Liver (tissue), 3 donors: ENCODE measurements at regions not wholly inside any gene's neighbourhood (a gene's known extent, or its start where the extent isn't known, plus 50 kb on each side); places are given as distances from the start of the nearest gene placed in this dataset.

ENCODE experiments used
- EGR1 ChIP-seq, 2 donors: IDR thresholded peaks; 2 replicates each; pipeline ENCODE4 v1.6.1; 2016 to 2018; ENCODE audit warnings: antibody characterized with exemption in 2 of 2, low read depth in 2 of 2
- GABPA ChIP-seq, 2 donors: IDR thresholded peaks in 1 of 2; conservative IDR thresholded peaks in 1 of 2; 2 replicates each; pipeline ENCODE4 v1.6.1; 2016; ENCODE audit warnings: antibody characterized with exemption in 2 of 2, mild to moderate bottlenecking in 1 of 2, moderate library complexity in 1 of 2
- RAD21 ChIP-seq, 2 donors: IDR thresholded peaks; 2 replicates each; pipeline ENCODE4 v1.6.1; 2016; ENCODE audit warnings: antibody characterized with exemption in 2 of 2, mild to moderate bottlenecking in 2 of 2
- SP1 ChIP-seq: IDR thresholded peaks from 2 replicates; pipeline ENCODE4 v1.6.1; 2018; ENCODE audit warnings: antibody characterized with exemption, mild to moderate bottlenecking
- TAF1 ChIP-seq: conservative IDR thresholded peaks from 2 replicates; pipeline ENCODE4 v1.6.1; 2016; ENCODE audit warnings: antibody characterized with exemption, mild to moderate bottlenecking
- TF ChIP-seq, protein P1 (sequence below): fragments of 150-350 bp; IDR thresholded peaks from 2 replicates; pipeline ENCODE4 v1.5.1; 2017; ENCODE audit warnings: improper control_type of control experiment, low read depth, low read length; ENCODE audit not compliant: missing input control
- TF ChIP-seq, protein P2 (sequence below): IDR thresholded peaks from 2 replicates; pipeline ENCODE4 v1.6.1; 2016; ENCODE audit warnings: antibody characterized with exemption, mild to moderate bottlenecking
- donor health status: healthy.
- donor health status: healthy.

DNA sequence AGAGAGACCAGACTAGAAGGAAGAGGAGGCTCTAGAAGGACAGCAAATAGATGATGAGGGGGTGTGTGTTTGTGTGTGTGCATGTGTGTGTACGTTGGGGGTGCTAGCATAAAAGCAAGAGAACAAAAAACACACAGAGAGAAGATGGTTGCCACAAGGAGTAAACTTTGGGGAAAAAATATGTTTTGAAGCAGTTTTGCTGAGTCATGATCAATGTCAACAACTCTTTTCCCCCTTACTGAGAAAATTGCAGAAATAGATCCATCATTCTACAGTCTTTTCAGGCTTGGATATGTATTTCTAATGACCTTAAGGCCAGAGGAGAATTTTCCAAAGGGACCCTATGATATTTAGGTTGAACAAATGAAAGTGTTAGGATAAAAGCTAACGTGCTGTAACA, 89.0 kb upstream of the NHS start:
- TF ChIP-seq, protein P1, sequence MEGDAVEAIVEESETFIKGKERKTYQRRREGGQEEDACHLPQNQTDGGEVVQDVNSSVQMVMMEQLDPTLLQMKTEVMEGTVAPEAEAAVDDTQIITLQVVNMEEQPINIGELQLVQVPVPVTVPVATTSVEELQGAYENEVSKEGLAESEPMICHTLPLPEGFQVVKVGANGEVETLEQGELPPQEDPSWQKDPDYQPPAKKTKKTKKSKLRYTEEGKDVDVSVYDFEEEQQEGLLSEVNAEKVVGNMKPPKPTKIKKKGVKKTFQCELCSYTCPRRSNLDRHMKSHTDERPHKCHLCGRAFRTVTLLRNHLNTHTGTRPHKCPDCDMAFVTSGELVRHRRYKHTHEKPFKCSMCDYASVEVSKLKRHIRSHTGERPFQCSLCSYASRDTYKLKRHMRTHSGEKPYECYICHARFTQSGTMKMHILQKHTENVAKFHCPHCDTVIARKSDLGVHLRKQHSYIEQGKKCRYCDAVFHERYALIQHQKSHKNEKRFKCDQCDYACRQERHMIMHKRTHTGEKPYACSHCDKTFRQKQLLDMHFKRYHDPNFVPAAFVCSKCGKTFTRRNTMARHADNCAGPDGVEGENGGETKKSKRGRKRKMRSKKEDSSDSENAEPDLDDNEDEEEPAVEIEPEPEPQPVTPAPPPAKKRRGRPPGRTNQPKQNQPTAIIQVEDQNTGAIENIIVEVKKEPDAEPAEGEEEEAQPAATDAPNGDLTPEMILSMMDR = no peak
- TF ChIP-seq EGR1 (IDR thresholded peaks at IDR 0.05; ENCODE audit: low read depth in 2 of 2) (no peak), GABPA (IDR thresholded peaks at IDR 0.05 in 1 of 2, conservative IDR thresholded peaks at IDR 0.05 in 1 of 2) (no peak), RAD21 (IDR thresholded peaks at IDR 0.05) (no peak), TAF1 (no peak), SP1 (no peak)
- TF ChIP-seq, protein P2, sequence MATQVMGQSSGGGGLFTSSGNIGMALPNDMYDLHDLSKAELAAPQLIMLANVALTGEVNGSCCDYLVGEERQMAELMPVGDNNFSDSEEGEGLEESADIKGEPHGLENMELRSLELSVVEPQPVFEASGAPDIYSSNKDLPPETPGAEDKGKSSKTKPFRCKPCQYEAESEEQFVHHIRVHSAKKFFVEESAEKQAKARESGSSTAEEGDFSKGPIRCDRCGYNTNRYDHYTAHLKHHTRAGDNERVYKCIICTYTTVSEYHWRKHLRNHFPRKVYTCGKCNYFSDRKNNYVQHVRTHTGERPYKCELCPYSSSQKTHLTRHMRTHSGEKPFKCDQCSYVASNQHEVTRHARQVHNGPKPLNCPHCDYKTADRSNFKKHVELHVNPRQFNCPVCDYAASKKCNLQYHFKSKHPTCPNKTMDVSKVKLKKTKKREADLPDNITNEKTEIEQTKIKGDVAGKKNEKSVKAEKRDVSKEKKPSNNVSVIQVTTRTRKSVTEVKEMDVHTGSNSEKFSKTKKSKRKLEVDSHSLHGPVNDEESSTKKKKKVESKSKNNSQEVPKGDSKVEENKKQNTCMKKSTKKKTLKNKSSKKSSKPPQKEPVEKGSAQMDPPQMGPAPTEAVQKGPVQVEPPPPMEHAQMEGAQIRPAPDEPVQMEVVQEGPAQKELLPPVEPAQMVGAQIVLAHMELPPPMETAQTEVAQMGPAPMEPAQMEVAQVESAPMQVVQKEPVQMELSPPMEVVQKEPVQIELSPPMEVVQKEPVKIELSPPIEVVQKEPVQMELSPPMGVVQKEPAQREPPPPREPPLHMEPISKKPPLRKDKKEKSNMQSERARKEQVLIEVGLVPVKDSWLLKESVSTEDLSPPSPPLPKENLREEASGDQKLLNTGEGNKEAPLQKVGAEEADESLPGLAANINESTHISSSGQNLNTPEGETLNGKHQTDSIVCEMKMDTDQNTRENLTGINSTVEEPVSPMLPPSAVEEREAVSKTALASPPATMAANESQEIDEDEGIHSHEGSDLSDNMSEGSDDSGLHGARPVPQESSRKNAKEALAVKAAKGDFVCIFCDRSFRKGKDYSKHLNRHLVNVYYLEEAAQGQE = no peak
